ENCODE measurements at regions not wholly inside any gene's neighbourhood (a gene's known extent, or its start where the extent isn't known, plus 50 kb on each side); places are given as distances from the start of the nearest gene placed in this dataset.
"Not testable (repeated sequence)": the region's sequence is repeated elsewhere in the genome, so short reads cannot be mapped to it uniquely, and the experiment has no call there.

DNA sequence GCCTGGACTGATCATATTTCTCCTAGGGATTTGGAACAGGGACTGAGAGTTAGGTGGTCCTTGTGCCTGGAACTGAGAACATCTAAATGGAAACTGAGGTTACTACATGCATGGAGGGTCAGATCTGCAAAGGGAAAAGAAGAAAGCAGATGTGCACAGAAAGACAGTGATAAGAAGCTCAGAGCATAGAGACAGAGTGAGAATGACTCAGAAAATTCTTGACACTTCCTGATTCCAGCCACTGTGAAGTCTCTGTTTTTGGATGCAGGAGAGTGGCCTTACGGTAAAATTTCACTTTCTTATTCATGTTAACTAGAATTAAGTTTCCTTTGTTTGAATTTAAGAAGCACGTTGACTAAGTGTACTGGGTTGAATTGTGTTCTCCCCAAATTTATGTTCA is 241.7 kb downstream of the TMEM26 start:
- Mint-ChIP-seq H3K27ac (ENCODE audit: unreplicated experiment) (no peak overlapping the region), H3K36me3 (ENCODE audit: low read depth, unreplicated experiment) (no peaks in the 10 kb centered on the region)

DNA sequence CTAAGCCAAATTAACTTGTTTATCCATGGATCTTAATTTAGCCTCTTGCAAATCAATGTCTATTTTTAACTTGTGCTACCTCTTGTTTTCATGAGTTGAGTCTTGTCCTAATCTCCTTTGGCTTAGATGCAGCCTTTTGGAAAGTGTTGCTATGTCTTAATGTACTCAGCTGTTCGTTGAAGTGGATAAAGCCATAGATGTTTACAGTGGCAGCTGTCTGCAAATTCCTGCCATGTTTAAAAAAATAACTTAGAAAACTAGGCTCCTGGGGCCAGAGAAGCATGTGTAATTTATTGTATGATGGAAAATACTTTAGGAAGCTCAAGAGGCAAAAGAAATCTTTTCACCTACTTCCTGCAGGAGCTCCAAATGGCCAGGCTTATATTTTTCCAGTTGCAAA is 253.1 kb upstream of the RHOBTB1 start:
- Mint-ChIP-seq H3K27ac (ENCODE audit: unreplicated experiment) (no peak overlapping the region), H3K36me3 (ENCODE audit: low read depth, unreplicated experiment) (peaks cover 3% of the 10 kb centered on the region), H3K27me3 (ENCODE audit: unreplicated experiment) (no peaks in the 10 kb centered on the region), H3K4me1 (ENCODE audit: unreplicated experiment) (no peaks in the 10 kb centered on the region), H3K4me3 (ENCODE audit: unreplicated experiment) (no peak overlapping the region), H3K9me3 (ENCODE audit: unreplicated experiment) (no peaks in the 10 kb centered on the region)
- TF ChIP-seq, protein P1, sequence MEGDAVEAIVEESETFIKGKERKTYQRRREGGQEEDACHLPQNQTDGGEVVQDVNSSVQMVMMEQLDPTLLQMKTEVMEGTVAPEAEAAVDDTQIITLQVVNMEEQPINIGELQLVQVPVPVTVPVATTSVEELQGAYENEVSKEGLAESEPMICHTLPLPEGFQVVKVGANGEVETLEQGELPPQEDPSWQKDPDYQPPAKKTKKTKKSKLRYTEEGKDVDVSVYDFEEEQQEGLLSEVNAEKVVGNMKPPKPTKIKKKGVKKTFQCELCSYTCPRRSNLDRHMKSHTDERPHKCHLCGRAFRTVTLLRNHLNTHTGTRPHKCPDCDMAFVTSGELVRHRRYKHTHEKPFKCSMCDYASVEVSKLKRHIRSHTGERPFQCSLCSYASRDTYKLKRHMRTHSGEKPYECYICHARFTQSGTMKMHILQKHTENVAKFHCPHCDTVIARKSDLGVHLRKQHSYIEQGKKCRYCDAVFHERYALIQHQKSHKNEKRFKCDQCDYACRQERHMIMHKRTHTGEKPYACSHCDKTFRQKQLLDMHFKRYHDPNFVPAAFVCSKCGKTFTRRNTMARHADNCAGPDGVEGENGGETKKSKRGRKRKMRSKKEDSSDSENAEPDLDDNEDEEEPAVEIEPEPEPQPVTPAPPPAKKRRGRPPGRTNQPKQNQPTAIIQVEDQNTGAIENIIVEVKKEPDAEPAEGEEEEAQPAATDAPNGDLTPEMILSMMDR (IDR thresholded peaks at IDR 0.05; ENCODE audit: unreplicated experiment): no peak
- DNase-seq (ENCODE audit: low spot score): no peak

More for the DNA sequence above, 241.7 kb downstream of the TMEM26 start:
- peaks cover 7% of the 10 kb centered on the region for H3K4me1 Mint-ChIP-seq (ENCODE audit: unreplicated experiment)
- H3K9me3 Mint-ChIP-seq (ENCODE audit: unreplicated experiment): no peaks in the 10 kb centered on the region
- no peaks in the 10 kb centered on the region for H3K27me3 Mint-ChIP-seq (ENCODE audit: unreplicated experiment)
- TF ChIP-seq, protein P1 (IDR thresholded peaks at IDR 0.05; ENCODE audit: unreplicated experiment): no peak
- no peak for DNase-seq (ENCODE audit: low spot score)
- no peak overlapping the region for H3K4me3 Mint-ChIP-seq (ENCODE audit: unreplicated experiment)

DNA sequence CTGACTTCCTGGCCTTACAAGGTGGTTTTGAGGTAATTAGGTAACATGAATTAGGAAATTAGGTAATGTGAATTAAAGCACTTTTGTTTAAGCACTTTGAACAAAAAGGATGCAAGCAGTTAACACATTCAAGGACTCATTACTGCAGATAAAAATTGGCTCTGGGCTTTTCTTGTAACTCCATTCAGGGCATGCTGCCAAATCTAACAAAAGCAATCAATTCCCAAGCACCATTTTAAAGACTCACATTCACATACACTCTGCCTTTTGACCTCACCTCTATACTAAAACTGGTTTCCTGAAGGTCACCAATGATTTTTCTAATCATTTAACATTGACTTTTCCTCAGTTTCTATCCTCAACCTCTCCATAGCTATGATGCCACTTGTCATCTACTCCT is 251.2 kb upstream of the RHOBTB1 start:
- no peak for DNase-seq (ENCODE audit: low spot score)
- Mint-ChIP-seq H3K27me3 (ENCODE audit: unreplicated experiment) (peaks cover 4% of the 10 kb centered on the region), H3K4me1 (ENCODE audit: unreplicated experiment) (no peaks in the 10 kb centered on the region), H3K4me3 (ENCODE audit: unreplicated experiment) (no peak overlapping the region), H3K27ac (ENCODE audit: unreplicated experiment) (no peak overlapping the region), H3K9me3 (ENCODE audit: unreplicated experiment) (no peaks in the 10 kb centered on the region), H3K36me3 (ENCODE audit: low read depth, unreplicated experiment) (peaks cover 3% of the 10 kb centered on the region)
- TF ChIP-seq, protein P1 (IDR thresholded peaks at IDR 0.05; ENCODE audit: unreplicated experiment): no peak

DNA sequence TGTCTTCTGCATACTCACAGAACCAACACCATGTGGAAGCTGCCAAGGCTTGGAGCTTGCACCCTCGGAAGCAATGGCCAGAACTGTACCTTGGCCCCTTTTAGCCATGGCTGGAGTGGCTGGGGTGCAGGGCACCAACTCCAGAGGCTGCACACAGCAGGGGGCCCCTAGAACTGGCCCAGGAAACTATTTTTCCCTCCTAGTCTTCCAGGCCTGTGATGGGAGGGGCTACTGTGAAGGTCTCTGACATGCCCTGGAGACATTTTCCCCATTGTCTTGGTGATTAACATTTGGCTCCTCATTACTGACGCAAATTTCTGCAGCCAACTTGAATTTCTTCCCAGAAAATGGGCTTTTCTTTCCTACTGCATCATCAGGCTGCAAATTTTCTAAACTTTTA is 248.6 kb upstream of the RHOBTB1 start:
- H3K27ac Mint-ChIP-seq (ENCODE audit: unreplicated experiment); H3K27me3 Mint-ChIP-seq (ENCODE audit: unreplicated experiment); H3K36me3 Mint-ChIP-seq (ENCODE audit: low read depth, unreplicated experiment); H3K4me3 Mint-ChIP-seq (ENCODE audit: unreplicated experiment); H3K9me3 Mint-ChIP-seq (ENCODE audit: unreplicated experiment); H3K4me1 Mint-ChIP-seq (ENCODE audit: unreplicated experiment); DNase-seq (ENCODE audit: low spot score): not testable (repeated sequence)

DNA sequence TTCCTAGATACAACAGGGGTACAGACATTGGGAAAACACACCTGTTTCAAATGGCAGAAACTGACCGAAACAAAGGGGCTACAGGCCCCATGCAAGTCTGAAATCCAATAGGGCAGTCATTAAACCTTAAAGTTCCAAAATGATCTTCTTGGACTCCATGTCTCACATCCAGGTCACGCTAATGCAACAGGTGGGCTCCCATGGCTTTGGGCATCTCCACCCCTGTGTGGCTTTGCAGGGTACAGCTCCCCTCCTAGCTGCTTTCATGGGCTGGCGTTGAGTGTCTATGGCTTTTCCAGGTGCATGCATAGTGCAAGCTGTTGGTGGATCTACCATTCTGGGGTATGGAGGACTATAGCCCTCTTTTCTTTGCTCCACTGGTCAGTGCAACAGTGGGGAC is 248.1 kb upstream of the RHOBTB1 start:
- TF ChIP-seq, protein P1 (IDR thresholded peaks at IDR 0.05; ENCODE audit: unreplicated experiment): no peak
- no peak for DNase-seq (ENCODE audit: low spot score)
- H3K9me3 Mint-ChIP-seq (ENCODE audit: unreplicated experiment): no peaks in the 10 kb centered on the region

DNA sequence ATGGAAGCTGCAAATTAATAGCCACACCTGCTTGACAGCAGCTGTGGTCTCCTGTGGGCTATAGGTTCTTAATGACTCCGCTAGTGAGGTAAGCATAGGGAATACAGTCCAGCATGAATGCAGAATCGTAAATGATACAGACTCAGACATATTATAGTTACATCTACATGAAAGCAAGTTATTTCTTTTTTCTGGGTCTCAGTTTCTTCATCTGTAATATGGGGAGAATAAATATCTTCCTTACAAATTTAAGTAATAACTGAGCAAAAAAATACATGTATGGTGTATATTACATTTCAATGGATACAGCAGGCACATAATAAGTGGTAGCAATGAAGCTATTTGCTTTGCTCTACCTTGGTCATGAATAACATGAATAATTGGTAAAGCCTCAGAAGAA is 245.9 kb upstream of the RHOBTB1 start:
- H3K27me3 Mint-ChIP-seq (ENCODE audit: unreplicated experiment): peaks cover 4% of the 10 kb centered on the region
- DNase-seq (ENCODE audit: low spot score): no peak

More for the DNA sequence above, 248.1 kb upstream of the RHOBTB1 start:
- Mint-ChIP-seq H3K4me3 (ENCODE audit: unreplicated experiment) (no peak overlapping the region), H3K36me3 (ENCODE audit: low read depth, unreplicated experiment) (peaks cover 3% of the 10 kb centered on the region), H3K27me3 (ENCODE audit: unreplicated experiment) (peaks cover 4% of the 10 kb centered on the region), H3K4me1 (ENCODE audit: unreplicated experiment) (no peaks in the 10 kb centered on the region), H3K27ac (ENCODE audit: unreplicated experiment) (no peak overlapping the region)

More for the DNA sequence above, 245.9 kb upstream of the RHOBTB1 start:
- H3K36me3 Mint-ChIP-seq (ENCODE audit: low read depth, unreplicated experiment): peaks cover 3% of the 10 kb centered on the region
- no peak overlapping the region for H3K27ac Mint-ChIP-seq (ENCODE audit: unreplicated experiment)
- H3K4me1 Mint-ChIP-seq (ENCODE audit: unreplicated experiment): no peaks in the 10 kb centered on the region
- H3K9me3 Mint-ChIP-seq (ENCODE audit: unreplicated experiment): no peaks in the 10 kb centered on the region
- TF ChIP-seq, protein P1 (IDR thresholded peaks at IDR 0.05; ENCODE audit: unreplicated experiment): no peak
- H3K4me3 Mint-ChIP-seq (ENCODE audit: unreplicated experiment): no peak overlapping the region
